ENCODE measurements at regions not wholly inside any gene's neighbourhood (a gene's known extent, or its start where the extent isn't known, plus 50 kb on each side); places are given as distances from the start of the nearest gene placed in this dataset.
"Not testable (repeated sequence)": the region's sequence is repeated elsewhere in the genome, so short reads cannot be mapped to it uniquely, and the experiment has no call there.

GRCh38 chr2:149861034-149861433 lies 273.5 kb upstream of the MMADHC start:
- peaks cover 6% of the 10 kb centered on the region for H3K36me3 Mint-ChIP-seq (ENCODE audit: insufficient read depth)
- no peak for TF ChIP-seq CTCF (IDR thresholded peaks at IDR 0.05; ENCODE audit: unreplicated experiment)
- no peak overlapping the region for H3K4me3 Mint-ChIP-seq (ENCODE audit: low read depth)
- DNase-seq (ENCODE audit: low spot score, unreplicated experiment): no peak
- H3K27ac Mint-ChIP-seq: no peak overlapping the region
- H3K4me1 Mint-ChIP-seq (ENCODE audit: low read depth): peaks cover 4% of the 10 kb centered on the region
- H3K27me3 Mint-ChIP-seq: no peaks in the 10 kb centered on the region
- H3K9me3 Mint-ChIP-seq (ENCODE audit: low read depth): peaks cover 12% of the 10 kb centered on the region

- H3K36me3 Mint-ChIP-seq (ENCODE audit: insufficient read depth): peaks cover 6% of the 10 kb centered on the region
- no peak for TF ChIP-seq CTCF (IDR thresholded peaks at IDR 0.05; ENCODE audit: unreplicated experiment)
- peaks cover 4% of the 10 kb centered on the region for H3K4me1 Mint-ChIP-seq (ENCODE audit: low read depth)
- H3K4me3 Mint-ChIP-seq (ENCODE audit: low read depth): no peak overlapping the region
- no peaks in the 10 kb centered on the region for H3K27me3 Mint-ChIP-seq
- no peak for DNase-seq (ENCODE audit: low spot score, unreplicated experiment)
- H3K9me3 Mint-ChIP-seq (ENCODE audit: low read depth): peaks cover 12% of the 10 kb centered on the region
- H3K27ac Mint-ChIP-seq: no peak overlapping the region
Measured at GRCh38 chr2:149860276-149860921, 272.8 kb upstream of the MMADHC start.

GRCh38 chr2:149858901-149859634 lies 271.5 kb upstream of the MMADHC start:
- H3K4me1 Mint-ChIP-seq (ENCODE audit: low read depth): peaks cover 4% of the 10 kb centered on the region
- DNase-seq (ENCODE audit: low spot score, unreplicated experiment): no peak
- no peak overlapping the region for H3K27ac Mint-ChIP-seq
- H3K36me3 Mint-ChIP-seq (ENCODE audit: insufficient read depth): peaks cover 4% of the 10 kb centered on the region
- TF ChIP-seq CTCF (IDR thresholded peaks at IDR 0.05; ENCODE audit: unreplicated experiment): no peak
- no peak overlapping the region for H3K4me3 Mint-ChIP-seq (ENCODE audit: low read depth)
- peaks cover 8% of the 10 kb centered on the region for H3K9me3 Mint-ChIP-seq (ENCODE audit: low read depth)
- H3K27me3 Mint-ChIP-seq: no peaks in the 10 kb centered on the region

- Mint-ChIP-seq H3K4me1 (ENCODE audit: low read depth) (peaks cover 4% of the 10 kb centered on the region), H3K27ac (no peak overlapping the region), H3K4me3 (ENCODE audit: low read depth) (no peak overlapping the region), H3K36me3 (ENCODE audit: insufficient read depth) (peaks cover 3% of the 10 kb centered on the region), H3K27me3 (no peaks in the 10 kb centered on the region), H3K9me3 (ENCODE audit: low read depth) (peaks cover 6% of the 10 kb centered on the region)
- DNase-seq (ENCODE audit: low spot score, unreplicated experiment): no peak
- no peak for TF ChIP-seq CTCF (IDR thresholded peaks at IDR 0.05; ENCODE audit: unreplicated experiment)
Measured at GRCh38 chr2:149858216-149858615, 270.6 kb upstream of the MMADHC start.

- H3K36me3 Mint-ChIP-seq (ENCODE audit: insufficient read depth): peaks cover 2% of the 10 kb centered on the region
Measured at GRCh38 chr2:149857344-149857743, 269.8 kb upstream of the MMADHC start.

GRCh38 chr2:149855859-149856258 lies 268.3 kb upstream of the MMADHC start:
- H3K4me1 Mint-ChIP-seq (ENCODE audit: low read depth); H3K9me3 Mint-ChIP-seq (ENCODE audit: low read depth); H3K27me3 Mint-ChIP-seq; DNase-seq (ENCODE audit: low spot score, unreplicated experiment); H3K27ac Mint-ChIP-seq; H3K4me3 Mint-ChIP-seq (ENCODE audit: low read depth); H3K36me3 Mint-ChIP-seq (ENCODE audit: insufficient read depth): not testable (repeated sequence)

More at GRCh38 chr2:149857344-149857743, 269.8 kb upstream of the MMADHC start:
- Mint-ChIP-seq H3K9me3 (ENCODE audit: low read depth) (peaks cover 4% of the 10 kb centered on the region), H3K27me3 (no peaks in the 10 kb centered on the region), H3K27ac (no peak overlapping the region), H3K4me1 (ENCODE audit: low read depth) (peaks cover 4% of the 10 kb centered on the region), H3K4me3 (ENCODE audit: low read depth) (no peak overlapping the region)
- no peak for TF ChIP-seq CTCF (IDR thresholded peaks at IDR 0.05; ENCODE audit: unreplicated experiment)
- DNase-seq (ENCODE audit: low spot score, unreplicated experiment): no peak
